Trophoblast cell (in vitro differentiated cells and primary cell): ENCODE measurements at regions not wholly inside any gene's neighbourhood (a gene's known extent, or its start where the extent isn't known, plus 50 kb on each side); places are given as distances from the start of the nearest gene placed in this dataset.

Experiments
- DNase-seq, 2 donors: peaks; one replicate each; pipeline ENCODE4 v3.0.0-alpha.2; 2016
- H2AFZ ChIP-seq: 2 replicates; pipeline ENCODE4 v1.6.1; 2013; ENCODE audit warnings: low read length, moderate library complexity, mild to moderate bottlenecking; ENCODE audit not compliant: insufficient read depth, poor library complexity
- H2AK5ac ChIP-seq: 2 replicates; pipeline ENCODE4 v1.6.1; 2013; ENCODE audit warnings: mild to moderate bottlenecking, low read length
- H2BK120ac ChIP-seq: 2 replicates; pipeline ENCODE4 v1.6.1; 2013; ENCODE audit warnings: low read length, mild to moderate bottlenecking, moderate library complexity; ENCODE audit not compliant: insufficient read depth, poor library complexity
- H2BK12ac ChIP-seq: 2 replicates; pipeline ENCODE4 v1.6.1; 2013; ENCODE audit warnings: mild to moderate bottlenecking, low read length, moderate library complexity
- H2BK5ac ChIP-seq: 2 replicates; pipeline ENCODE4 v1.6.1; 2013; ENCODE audit warnings: low read length, low read depth, moderate library complexity, mild to moderate bottlenecking; ENCODE audit not compliant: poor library complexity
- H3K14ac ChIP-seq: 2 replicates; pipeline ENCODE4 v1.6.1; 2013; ENCODE audit warnings: mild to moderate bottlenecking, low read length
- H3K18ac ChIP-seq: 2 replicates; pipeline ENCODE4 v1.6.1; 2013; ENCODE audit warnings: mild to moderate bottlenecking, low read length
- H3K23ac ChIP-seq: 2 replicates; pipeline ENCODE4 v1.6.1; 2013; ENCODE audit warnings: low read length
- H3K27ac ChIP-seq: 2 replicates; pipeline ENCODE4 v1.5.1; 2013; ENCODE audit warnings: low read depth, mild to moderate bottlenecking, inconsistent platforms, low read length, moderate library complexity
- H3K27me3 ChIP-seq: 2 replicates; pipeline ENCODE4 v1.6.1; 2013; ENCODE audit warnings: inconsistent platforms, mild to moderate bottlenecking, low read length, moderate library complexity; ENCODE audit not compliant: insufficient read depth
- H3K36me3 ChIP-seq, 2 experiments: 1 replicate in 1 of 2; 2 replicates in 1 of 2; pipeline ENCODE4 v1.6.1; 2013; ENCODE audit warnings: low read length in 2 of 2, mild to moderate bottlenecking in 2 of 2, moderate library complexity in 1 of 2; ENCODE audit not compliant: insufficient read depth in 2 of 2, control insufficient read depth in 1 of 2
- H3K4ac ChIP-seq: 2 replicates; pipeline ENCODE4 v1.6.1; 2013; ENCODE audit warnings: low read depth, mild to moderate bottlenecking, low read length, moderate library complexity
- H3K4me1 ChIP-seq, 2 experiments: 1 replicate in 1 of 2; 2 replicates in 1 of 2; pipeline ENCODE4 v1.6.1; 2013; ENCODE audit warnings: low read length in 2 of 2, mild to moderate bottlenecking in 2 of 2, moderate library complexity in 1 of 2; ENCODE audit not compliant: insufficient read depth in 2 of 2, control insufficient read depth in 1 of 2
- H3K4me2 ChIP-seq: 2 replicates; pipeline ENCODE4 v1.6.1; 2013; ENCODE audit warnings: inconsistent platforms, mild to moderate bottlenecking, low read length, moderate library complexity
- H3K4me3 ChIP-seq: 2 replicates; pipeline ENCODE4 v1.5.1; 2013; ENCODE audit warnings: mild to moderate bottlenecking, low read depth, low read length, inconsistent platforms
- H3K79me1 ChIP-seq: one replicate; pipeline ENCODE4 v1.6.1; 2013; ENCODE audit warnings: low read length
- H3K79me2 ChIP-seq: 2 replicates; pipeline ENCODE4 v1.6.1; 2013; ENCODE audit warnings: low read length, mild to moderate bottlenecking; ENCODE audit not compliant: control insufficient read depth, insufficient read depth, poor library complexity
- H3K9ac ChIP-seq: 2 replicates; pipeline ENCODE4 v1.6.1; 2013; ENCODE audit warnings: mild to moderate bottlenecking, low read length
- H3K9me3 ChIP-seq: 2 replicates; pipeline ENCODE4 v1.6.1; 2013; ENCODE audit warnings: low read depth, mild to moderate bottlenecking, control low read depth, inconsistent platforms, low read length; ENCODE audit not compliant: insufficient read depth
- H4K12ac ChIP-seq: 2 replicates; pipeline ENCODE4 v1.6.1; 2013; ENCODE audit warnings: low read depth, mild to moderate bottlenecking, low read length, moderate library complexity
- H4K8ac ChIP-seq: 2 replicates; pipeline ENCODE4 v1.6.1; 2013; ENCODE audit warnings: low read depth, mild to moderate bottlenecking, low read length, moderate library complexity
- H4K91ac ChIP-seq: one replicate; pipeline ENCODE4 v1.6.1; 2013; ENCODE audit warnings: low read depth, mild to moderate bottlenecking, low read length, moderate library complexity
- WGBS: extraction: QIAGEN DNeasy Blood & Tissue Kit; methylation state at CpG from one replicate; pipeline ENCODE4 v1.1.7; 2013; ENCODE audit warnings: missing lambda C conversion rate; ENCODE audit not compliant: insufficient read length, insufficient coverage; ENCODE audit errors: extremely low coverage; 5-methylcytosine and 5-hydroxymethylcytosine counted together

DNA sequence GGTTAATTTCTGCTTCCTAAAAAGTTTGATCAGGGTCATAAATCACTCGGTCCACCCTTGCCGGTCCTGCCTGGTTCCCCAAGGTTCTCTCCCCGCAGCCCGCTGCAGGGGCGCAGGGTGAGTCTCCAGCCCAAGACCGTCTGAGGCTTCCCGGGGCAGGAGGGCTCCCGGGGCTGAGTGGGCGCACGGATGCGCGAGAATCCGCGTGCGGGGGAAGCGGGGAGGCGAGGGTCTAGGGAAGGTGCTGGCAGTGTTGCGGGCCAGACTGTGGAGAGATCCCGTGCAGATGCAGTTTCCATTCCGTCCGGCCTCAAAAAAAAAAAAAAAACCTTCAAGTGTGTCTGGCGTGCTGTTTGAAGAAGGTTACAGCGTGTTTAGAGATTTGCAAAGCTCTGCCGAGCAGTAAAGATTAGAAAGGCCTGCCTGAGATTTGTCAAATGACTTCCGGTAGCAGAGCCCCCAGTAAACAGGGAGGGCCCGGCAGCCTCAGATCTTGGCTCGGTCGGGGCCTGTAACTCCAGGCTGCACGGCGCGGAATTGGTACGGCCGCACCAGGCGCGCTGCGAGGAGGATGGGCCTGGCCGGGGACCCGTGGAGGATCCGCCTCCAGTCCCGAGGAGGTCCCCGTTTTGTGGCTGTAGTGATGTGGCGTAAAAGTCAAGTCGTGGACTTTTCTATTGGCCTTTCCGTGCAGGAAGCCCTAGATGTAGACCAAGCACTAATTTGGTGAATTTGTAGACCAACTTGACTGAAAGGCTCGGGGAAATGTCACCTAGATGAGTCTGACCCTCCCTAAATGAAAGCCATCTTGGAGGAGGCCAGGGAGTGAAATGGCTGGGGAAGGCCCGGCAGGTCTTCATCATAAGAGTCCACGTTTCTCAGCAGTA is 293.2 kb upstream of the NFE2L3 start:
- peak overlapping the region; percentile 64 for H4K91ac ChIP-seq
- peak overlapping the region; percentile 51 for H3K14ac ChIP-seq
- peak overlapping the region; percentile 49 for H3K18ac ChIP-seq
- no CpG with 5 or more reads among the region's 47 CpGs for WGBS
- H3K4ac ChIP-seq: no peak overlapping the region
- no peaks in the 10 kb centered on the region for H3K36me3 ChIP-seq
- DNase-seq: no peak
- peak overlapping the region; percentile 47 for H4K12ac ChIP-seq
- H2BK120ac ChIP-seq: no peak overlapping the region
- peak overlapping the region; percentile 62 for H4K8ac ChIP-seq
- H3K4me2 ChIP-seq: peak overlapping the region; percentile 62
- peak overlapping the region; percentile 42 for H2BK12ac ChIP-seq
- H3K4me3 ChIP-seq: no peak overlapping the region
- H2AK5ac ChIP-seq: peak overlapping the region; percentile 58
- no peaks in the 10 kb centered on the region for H3K9me3 ChIP-seq
- H2BK5ac ChIP-seq: no peak overlapping the region
- H3K23ac ChIP-seq: peak overlapping the region; percentile 73
- H3K9ac ChIP-seq: no peak overlapping the region
- peaks cover 6% of the 10 kb centered on the region for H3K79me2 ChIP-seq
- H3K27me3 ChIP-seq: peaks cover 15% of the 10 kb centered on the region
- H3K27ac ChIP-seq: peak overlapping the region; percentile 37
- peaks cover 11 to 21% of the 10 kb centered on the region in 2 experiments for H3K4me1 ChIP-seq
- peaks cover 26% of the 10 kb centered on the region for H3K79me1 ChIP-seq
- peak overlapping the region; percentile 54 for H2AFZ ChIP-seq

DNA sequence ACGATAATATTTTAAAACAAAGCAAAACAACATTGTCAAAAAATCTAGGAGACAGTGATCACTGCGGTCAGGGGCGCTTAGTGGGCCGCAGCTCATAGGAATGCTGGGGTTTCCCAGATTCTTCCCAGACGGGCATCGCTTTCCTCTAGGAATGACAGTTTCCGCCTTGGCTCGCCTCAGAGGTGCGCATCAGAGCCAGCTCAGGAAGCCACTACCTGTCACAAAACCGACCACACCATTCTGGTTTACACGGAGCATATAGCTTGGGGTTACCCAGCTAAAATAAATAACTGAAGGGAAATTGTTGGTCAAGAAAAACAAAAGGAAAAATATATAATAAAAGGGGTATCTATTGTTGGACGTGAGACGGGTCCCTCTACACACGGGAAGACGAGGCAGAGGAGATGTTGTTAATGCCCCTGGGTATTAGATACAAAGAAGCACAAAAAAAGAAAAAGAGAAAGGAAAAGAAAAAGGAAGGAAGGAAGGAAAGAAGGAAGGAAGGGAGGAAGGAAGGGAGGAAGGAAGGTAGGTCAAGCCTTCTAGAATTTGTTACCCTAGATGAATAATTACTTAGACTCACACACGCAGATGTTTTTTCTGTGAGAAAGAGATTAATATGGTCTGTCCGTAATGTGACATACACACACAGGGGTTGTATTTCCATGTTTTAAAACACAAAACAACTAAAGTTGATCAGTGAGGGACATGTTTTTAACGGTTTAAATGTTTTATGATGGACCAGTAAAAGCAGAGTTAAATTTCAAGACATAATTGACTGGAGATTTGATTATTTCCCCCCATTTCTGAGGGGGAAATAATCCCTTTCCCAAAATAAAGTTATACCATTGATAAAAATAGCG is 292.4 kb upstream of the NFE2L3 start:
- no peak overlapping the region for H2BK5ac ChIP-seq
- H3K18ac ChIP-seq: no peak overlapping the region
- H3K79me1 ChIP-seq: peaks cover 20% of the 10 kb centered on the region
- no peak overlapping the region for H4K91ac ChIP-seq
- no peak overlapping the region for H3K4me3 ChIP-seq
- H4K8ac ChIP-seq: no peak overlapping the region
- no peak for DNase-seq
- peaks cover 5% of the 10 kb centered on the region for H3K79me2 ChIP-seq
- H3K4me1 ChIP-seq: peaks cover 8 to 16% of the 10 kb centered on the region in 2 experiments
- H2BK120ac ChIP-seq: no peak overlapping the region
- H3K14ac ChIP-seq: no peak overlapping the region
- no peak overlapping the region for H3K4me2 ChIP-seq
- H3K23ac ChIP-seq: no peak overlapping the region
- H3K36me3 ChIP-seq: no peaks in the 10 kb centered on the region
- H4K12ac ChIP-seq: no peak overlapping the region
- H3K4ac ChIP-seq: no peak overlapping the region
- no peak overlapping the region for H2BK12ac ChIP-seq
- H3K9me3 ChIP-seq: no peaks in the 10 kb centered on the region
- peaks cover 15% of the 10 kb centered on the region for H3K27me3 ChIP-seq
- H3K9ac ChIP-seq: no peak overlapping the region
- no peak overlapping the region for H2AFZ ChIP-seq
- no peak overlapping the region for H3K27ac ChIP-seq
- no peak overlapping the region for H2AK5ac ChIP-seq
- no CpG with 5 or more reads among the region's 19 CpGs for WGBS

DNA sequence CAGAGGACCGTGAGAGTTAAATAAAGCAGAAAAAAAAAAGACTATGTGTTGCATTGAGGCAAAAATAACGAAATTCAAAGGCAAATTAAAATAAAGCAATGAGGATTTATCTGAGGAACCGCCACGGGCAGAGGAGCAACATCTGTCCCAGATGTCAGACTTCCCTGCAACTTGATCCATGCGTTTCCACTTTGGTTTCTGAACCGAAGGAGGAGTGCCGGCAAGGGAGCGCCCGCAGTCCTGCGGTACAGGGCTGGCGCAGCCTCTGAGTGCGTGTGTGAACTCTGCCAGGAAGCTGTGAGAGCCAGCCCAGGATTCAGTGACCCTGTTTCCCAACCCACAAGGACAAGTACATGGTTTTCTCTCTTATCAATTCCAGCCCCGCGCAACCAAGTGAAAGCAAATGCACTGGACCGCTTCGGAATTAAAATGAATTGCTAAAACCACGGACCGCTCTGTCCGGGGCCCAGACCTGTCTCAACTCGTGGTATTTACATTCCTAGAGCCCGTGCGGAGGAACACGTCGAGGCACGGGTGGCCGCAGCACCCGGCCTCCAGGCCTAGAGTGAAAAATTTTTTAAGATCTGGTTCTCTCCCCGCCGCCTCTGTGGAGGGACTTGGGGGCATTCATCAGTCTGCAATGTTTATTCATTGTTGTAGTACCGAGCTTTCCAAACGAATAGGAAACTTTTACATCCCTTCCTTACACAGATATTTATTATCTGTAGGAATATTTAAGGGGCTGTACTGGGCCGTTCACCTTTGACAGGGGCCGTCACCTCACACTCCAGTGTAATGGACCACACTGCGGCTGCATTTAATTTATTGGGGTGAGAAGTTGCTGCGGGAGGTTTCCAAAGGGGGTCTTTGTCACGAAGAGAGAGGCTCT is 291.5 kb upstream of the NFE2L3 start:
- peaks cover 8 to 16% of the 10 kb centered on the region in 2 experiments for H3K4me1 ChIP-seq
- no CpG with 5 or more reads among the region's 36 CpGs for WGBS
- H2BK12ac ChIP-seq: peak overlapping the region; percentile 43

DNA sequence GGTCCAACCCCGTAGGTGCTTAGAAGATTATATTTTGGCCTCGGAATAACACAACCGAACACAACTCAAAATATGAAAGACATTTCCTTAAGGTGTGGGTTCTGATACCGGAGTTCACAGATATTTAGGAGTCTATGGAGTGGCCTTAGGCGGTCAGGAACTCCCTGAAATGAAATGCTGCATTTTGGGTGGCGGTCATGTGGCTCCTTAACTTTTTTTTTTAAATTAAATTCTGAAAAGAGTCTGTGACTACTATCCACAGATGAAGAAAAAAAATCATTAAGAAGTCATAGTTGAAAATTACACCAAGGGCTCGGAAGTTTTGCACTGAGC is 290.9 kb upstream of the NFE2L3 start:
- H3K4me1 ChIP-seq: peaks cover 8 to 16% of the 10 kb centered on the region in 2 experiments
- H4K91ac ChIP-seq: no peak overlapping the region
- no peak overlapping the region for H3K4me3 ChIP-seq
- no peak overlapping the region for H3K18ac ChIP-seq
- H3K36me3 ChIP-seq: no peaks in the 10 kb centered on the region
- no peak overlapping the region for H3K14ac ChIP-seq
- no peak overlapping the region for H3K23ac ChIP-seq
- H3K27me3 ChIP-seq: peaks cover 15% of the 10 kb centered on the region
- DNase-seq: no peak
- peaks cover 18% of the 10 kb centered on the region for H3K79me1 ChIP-seq
- H3K9ac ChIP-seq: no peak overlapping the region
- WGBS: no CpG with 5 or more reads among the region's 7 CpGs
- H2AFZ ChIP-seq: no peak overlapping the region
- no peak overlapping the region for H2BK12ac ChIP-seq
- no peak overlapping the region for H3K4ac ChIP-seq
- H4K8ac ChIP-seq: no peak overlapping the region
- no peak overlapping the region for H3K4me2 ChIP-seq
- no peak overlapping the region for H2BK120ac ChIP-seq
- no peak overlapping the region for H2AK5ac ChIP-seq
- H3K27ac ChIP-seq: no peak overlapping the region
- no peak overlapping the region for H4K12ac ChIP-seq
- no peak overlapping the region for H2BK5ac ChIP-seq
- no peaks in the 10 kb centered on the region for H3K9me3 ChIP-seq
- H3K79me2 ChIP-seq: peaks cover 5% of the 10 kb centered on the region

More for the DNA sequence above, 291.5 kb upstream of the NFE2L3 start:
- Histone ChIP-seq H4K8ac (peak overlapping the region; percentile 43), H3K9me3 (no peaks in the 10 kb centered on the region), H3K27ac (no peak overlapping the region), H4K91ac (no peak overlapping the region), H2AFZ (no peak overlapping the region), H3K79me1 (peaks cover 20% of the 10 kb centered on the region), H3K4ac (no peak overlapping the region), H2AK5ac (no peak overlapping the region), H4K12ac (no peak overlapping the region), H3K27me3 (peaks cover 15% of the 10 kb centered on the region), H3K14ac (no peak overlapping the region), H2BK120ac (no peak overlapping the region), H3K9ac (no peak overlapping the region), H3K36me3 (no peaks in the 10 kb centered on the region), H3K4me3 (no peak overlapping the region), H3K18ac (no peak overlapping the region), H3K4me2 (peak overlapping the region; percentile 35), H2BK5ac (no peak overlapping the region), H3K23ac (no peak overlapping the region), H3K79me2 (peaks cover 5% of the 10 kb centered on the region)
- peak; percentile 36 to 55 for DNase-seq
